ENCODE measurements at regions not wholly inside any gene's neighbourhood (a gene's known extent, or its start where the extent isn't known, plus 50 kb on each side); places are given as distances from the start of the nearest gene placed in this dataset.

GRCh38 chr15:67922106-67922675 lies 82.3 kb upstream of the RNU6-1 start:
- TF ChIP-seq CTCF (IDR thresholded peaks at IDR 0.05; ENCODE audit: low read length) (no peak), EZH2 (IDR thresholded peaks at IDR 0.05; ENCODE audit: borderline replicate concordance, low read length) (no peak)
